ENCODE measurements at regions not wholly inside any gene's neighbourhood (a gene's known extent, or its start where the extent isn't known, plus 50 kb on each side); places are given as distances from the start of the nearest gene placed in this dataset.
"Not testable (repeated sequence)": the region's sequence is repeated elsewhere in the genome, so short reads cannot be mapped to it uniquely, and the experiment has no call there.

DNA sequence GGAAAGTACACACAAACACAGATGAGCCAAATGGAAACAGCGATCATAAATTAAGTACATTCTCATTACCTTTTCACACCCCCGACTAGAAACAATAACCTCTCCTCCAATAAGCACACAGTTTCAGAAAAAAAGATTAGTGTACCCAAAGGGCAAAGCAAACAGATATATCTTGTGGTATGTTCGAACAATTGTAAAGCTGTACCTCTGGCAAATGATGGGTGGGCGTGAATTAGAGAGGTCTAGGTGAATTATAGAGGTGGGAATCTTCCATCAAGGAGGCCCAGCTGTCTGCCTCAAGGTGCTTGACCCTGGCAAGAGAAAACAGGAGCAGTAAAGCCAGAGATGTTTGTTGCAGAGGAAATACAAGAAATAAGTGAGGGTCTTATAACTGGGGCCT, 715.3 kb upstream of the NEGR1 start:
- Histone ChIP-seq H3K27me3 (no peaks in the 10 kb centered on the region), H3K9me3 (no peaks in the 10 kb centered on the region), H3K27ac (no peak overlapping the region), H3K4me3 (no peak overlapping the region), H3K36me3 (ENCODE audit: low read depth, missing control alignments) (no peaks in the 10 kb centered on the region), H3K4me1 (no peaks in the 10 kb centered on the region)
- intact Hi-C loops (cut with DNase I; ENCODE audit: low total_unique reads): no loop called here
- TF ChIP-seq, protein P1, sequence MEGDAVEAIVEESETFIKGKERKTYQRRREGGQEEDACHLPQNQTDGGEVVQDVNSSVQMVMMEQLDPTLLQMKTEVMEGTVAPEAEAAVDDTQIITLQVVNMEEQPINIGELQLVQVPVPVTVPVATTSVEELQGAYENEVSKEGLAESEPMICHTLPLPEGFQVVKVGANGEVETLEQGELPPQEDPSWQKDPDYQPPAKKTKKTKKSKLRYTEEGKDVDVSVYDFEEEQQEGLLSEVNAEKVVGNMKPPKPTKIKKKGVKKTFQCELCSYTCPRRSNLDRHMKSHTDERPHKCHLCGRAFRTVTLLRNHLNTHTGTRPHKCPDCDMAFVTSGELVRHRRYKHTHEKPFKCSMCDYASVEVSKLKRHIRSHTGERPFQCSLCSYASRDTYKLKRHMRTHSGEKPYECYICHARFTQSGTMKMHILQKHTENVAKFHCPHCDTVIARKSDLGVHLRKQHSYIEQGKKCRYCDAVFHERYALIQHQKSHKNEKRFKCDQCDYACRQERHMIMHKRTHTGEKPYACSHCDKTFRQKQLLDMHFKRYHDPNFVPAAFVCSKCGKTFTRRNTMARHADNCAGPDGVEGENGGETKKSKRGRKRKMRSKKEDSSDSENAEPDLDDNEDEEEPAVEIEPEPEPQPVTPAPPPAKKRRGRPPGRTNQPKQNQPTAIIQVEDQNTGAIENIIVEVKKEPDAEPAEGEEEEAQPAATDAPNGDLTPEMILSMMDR (IDR thresholded peaks at IDR 0.05): no peak
- no peak for TF ChIP-seq POLR2A (IDR thresholded peaks at IDR 0.05)
- WGBS, 2 donors: 52 to 54% methylated on average over 4 of the region's 4 CpGs
- no peak for DNase-seq

DNA sequence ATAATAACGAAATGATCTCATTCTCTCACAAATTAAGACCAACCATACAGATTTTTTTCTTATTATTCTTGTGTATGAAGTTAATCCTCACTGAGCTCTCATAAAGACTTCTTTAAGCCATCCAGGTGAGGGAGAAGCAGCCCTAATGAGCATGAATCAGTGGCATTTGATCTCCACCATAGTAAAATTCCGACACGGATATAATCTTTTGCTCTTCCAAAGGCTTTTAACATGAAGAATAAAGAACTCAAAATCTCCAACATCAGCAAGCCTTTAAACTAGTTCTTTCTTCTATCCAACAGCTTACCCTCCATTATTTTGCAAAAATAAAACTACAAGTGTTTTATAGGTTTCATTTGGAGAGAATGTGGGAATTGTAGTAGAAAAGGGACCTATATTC, 714.7 kb upstream of the NEGR1 start:
- no peak for DNase-seq
- Histone ChIP-seq H3K9me3 (no peaks in the 10 kb centered on the region), H3K4me3 (no peak overlapping the region), H3K27ac (no peak overlapping the region), H3K4me1 (no peaks in the 10 kb centered on the region), H3K36me3 (ENCODE audit: low read depth, missing control alignments) (no peaks in the 10 kb centered on the region), H3K27me3 (no peaks in the 10 kb centered on the region)
- intact Hi-C loops (cut with DNase I; ENCODE audit: low total_unique reads): no loop called here
- no peak for TF ChIP-seq POLR2A (IDR thresholded peaks at IDR 0.05)
- TF ChIP-seq, protein P1 (IDR thresholded peaks at IDR 0.05): no peak
- 58 to 68% methylated on average over 3 of the region's 3 CpGs for WGBS, 2 donors

DNA sequence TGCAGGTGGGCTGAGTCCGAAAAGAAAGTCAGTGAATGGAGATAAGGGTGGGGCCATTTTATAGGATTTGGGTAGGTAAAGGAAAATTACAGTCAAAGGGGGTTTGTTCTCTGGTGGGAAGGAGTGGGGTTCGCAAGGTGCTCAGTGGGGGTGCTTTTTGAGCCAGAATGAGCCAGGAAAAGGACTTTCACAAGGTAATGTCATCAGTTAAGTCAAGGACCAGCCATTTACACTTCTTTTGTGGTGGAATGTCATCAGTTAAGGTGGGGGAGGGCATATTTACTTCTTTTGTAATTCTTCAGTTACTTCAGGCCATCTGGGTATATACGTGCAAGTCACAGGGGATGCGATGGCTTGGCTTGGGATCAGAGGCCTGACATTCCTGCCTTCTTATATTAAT, 705.5 kb upstream of the NEGR1 start:
- H3K4me3 ChIP-seq; H3K27me3 ChIP-seq; H3K36me3 ChIP-seq (ENCODE audit: low read depth, missing control alignments); intact Hi-C loops (cut with DNase I; ENCODE audit: low total_unique reads); H3K9me3 ChIP-seq; DNase-seq; H3K27ac ChIP-seq; H3K4me1 ChIP-seq: not testable (repeated sequence)
- 78 to 85% methylated on average over 4 of the region's 4 CpGs for WGBS, 2 donors

DNA sequence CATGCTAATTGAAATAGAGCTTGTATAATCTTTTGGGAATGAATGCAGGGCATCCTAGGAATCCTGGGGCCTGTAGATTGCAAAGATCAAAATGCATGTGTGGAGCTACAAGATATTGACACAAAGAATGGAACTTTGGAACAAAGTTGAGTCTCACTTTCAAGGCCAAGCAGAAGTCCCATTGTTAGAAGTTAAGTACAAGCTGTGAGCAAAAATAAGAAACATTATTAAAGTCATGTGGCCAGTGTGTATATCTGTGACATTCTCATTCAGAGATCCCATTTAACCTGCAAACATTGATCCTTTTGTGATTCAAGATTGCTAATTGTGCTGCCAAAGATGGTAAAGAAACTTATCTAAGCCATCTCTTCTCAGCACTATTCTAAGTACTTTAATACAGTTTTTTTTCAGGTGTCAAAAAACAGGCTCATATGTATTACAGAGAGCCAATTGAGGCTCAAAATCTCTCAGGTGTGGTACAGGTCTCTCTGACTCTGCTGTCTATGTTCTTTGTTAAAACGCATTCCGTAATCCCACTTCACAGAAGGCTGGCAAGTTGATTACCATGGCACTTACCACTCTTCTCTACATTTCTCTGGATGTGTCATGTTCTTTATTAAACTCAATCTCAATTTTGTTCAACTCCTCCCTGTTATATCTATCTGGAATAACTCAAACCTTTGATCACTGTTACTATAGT, 704.4 kb upstream of the NEGR1 start:
- no peaks in the 10 kb centered on the region for H3K4me1 ChIP-seq
- H3K27ac ChIP-seq: no peak overlapping the region
- no peak for TF ChIP-seq POLR2A (IDR thresholded peaks at IDR 0.05)
- TF ChIP-seq, protein P1 (IDR thresholded peaks at IDR 0.05): no peak
- H3K36me3 ChIP-seq (ENCODE audit: low read depth, missing control alignments): no peaks in the 10 kb centered on the region
- H3K9me3 ChIP-seq: no peaks in the 10 kb centered on the region
- no peaks in the 10 kb centered on the region for H3K27me3 ChIP-seq
- 86 to 87% methylated on average over 2 of the region's 2 CpGs for WGBS, 2 donors
- intact Hi-C loops (cut with DNase I; ENCODE audit: low total_unique reads): no loop called here
- no peak overlapping the region for H3K4me3 ChIP-seq
- no peak for DNase-seq

DNA sequence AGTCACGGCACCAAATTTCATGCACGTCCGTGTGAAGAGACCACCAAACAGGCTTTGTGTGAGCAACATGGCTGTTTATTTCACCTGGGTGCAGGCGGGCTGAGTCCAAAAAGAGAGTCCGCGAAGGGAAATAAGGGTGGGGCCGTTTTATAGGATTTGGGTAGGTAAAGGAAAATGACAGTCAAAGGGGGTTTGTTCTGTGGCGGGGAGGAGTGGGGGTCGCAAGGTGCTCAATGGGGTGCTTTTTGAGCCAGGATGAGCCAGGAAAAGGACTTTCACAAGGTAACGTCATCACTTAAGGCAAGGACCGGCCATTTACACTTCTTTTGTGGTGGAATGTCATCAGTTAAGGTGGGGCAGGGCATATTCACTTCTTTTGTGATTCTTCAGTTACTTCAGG, 702.7 kb upstream of the NEGR1 start:
- H3K4me3 ChIP-seq; H3K4me1 ChIP-seq; H3K36me3 ChIP-seq (ENCODE audit: low read depth, missing control alignments); intact Hi-C loops (cut with DNase I; ENCODE audit: low total_unique reads); DNase-seq; H3K27ac ChIP-seq; H3K9me3 ChIP-seq; H3K27me3 ChIP-seq: not testable (repeated sequence)
- WGBS, 2 donors: 87 to 95% methylated on average over 11 of the region's 11 CpGs

DNA sequence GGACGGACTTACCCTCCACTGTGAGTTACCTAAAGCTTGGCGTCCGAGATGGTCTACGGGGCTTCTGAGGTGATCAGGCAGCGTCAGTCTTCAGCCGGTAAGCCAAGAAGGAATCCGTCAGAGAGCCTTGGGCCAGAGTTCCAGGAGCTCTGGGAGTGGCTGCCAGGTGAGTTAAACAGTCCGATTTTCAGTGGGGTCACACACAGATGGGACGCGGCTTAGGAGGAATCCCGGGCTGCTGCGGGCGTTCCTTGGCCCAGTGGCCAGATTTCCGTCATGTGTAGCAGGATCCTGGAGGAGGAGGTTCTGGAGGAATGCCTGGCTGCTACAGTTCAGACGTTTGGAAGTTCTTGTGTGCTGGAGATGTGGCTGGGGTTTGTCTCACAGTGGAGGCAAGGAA, 700.7 kb upstream of the NEGR1 start:
- H3K4me1 ChIP-seq; DNase-seq; H3K27me3 ChIP-seq; H3K36me3 ChIP-seq (ENCODE audit: low read depth, missing control alignments); intact Hi-C loops (cut with DNase I; ENCODE audit: low total_unique reads); H3K9me3 ChIP-seq; H3K27ac ChIP-seq; H3K4me3 ChIP-seq: not testable (repeated sequence)
- WGBS, 2 donors: 90 to 93% methylated on average over 8 to 15 of the region's 15 CpGs

All from testis (tissue), 2 donors.